IMR-90 (cell line): ENCODE measurements at regions not wholly inside any gene's neighbourhood (a gene's known extent, or its start where the extent isn't known, plus 50 kb on each side); places are given as distances from the start of the nearest gene placed in this dataset.

Experiments
- ATAC-seq: fragments of 200-7000 bp; cut with Tn5 transposase; 2 replicates; pipeline ENCODE4 v1.9.1; 2020; ENCODE audit warnings: low read depth, mild to moderate bottlenecking, moderate library complexity
- BruUV-seq: library from RNA; stranded (reverse); fragments of 400-500 nt; replicated peaks from 2 replicates; lab custom pipeline; 2021; lab: Mats Ljungman, UMichigan
- CTCF ChIA-PET: fragments of 300-600 bp; formaldehyde crosslinking; extraction: SDS; loops from one replicate; lab custom pipeline; 2021; ENCODE audit warnings: antibody characterized with exemption; lab: Yijun Ruan, JAX
- POLR2A ChIA-PET: fragments of 300-600 bp; sonication (Branson Sonifier 250); formaldehyde crosslinking; loops from one replicate; lab custom pipeline; 2022; ENCODE audit warnings: antibody characterized with exemption; ENCODE audit not compliant: unreplicated experiment; lab: Charles Lee
- DNase-seq: peaks from one replicate; pipeline ENCODE4 v3.0.0; 2013
- H2AFZ ChIP-seq: replicated peaks from 2 replicates; pipeline ENCODE3; 2013; ENCODE audit warnings: low read length, mild to moderate bottlenecking; ENCODE audit not compliant: poor library complexity
- H2AK5ac ChIP-seq: 2 replicates; pipeline ENCODE4 v1.6.1; 2013; ENCODE audit warnings: low read depth, low read length, inconsistent platforms
- H2AK9ac ChIP-seq: replicated peaks from 2 replicates; pipeline ENCODE3; 2013; ENCODE audit warnings: mild to moderate bottlenecking, low read depth, low read length, moderate library complexity; ENCODE audit not compliant: poor library complexity
- H2BK120ac ChIP-seq: 2 replicates; pipeline ENCODE4 v1.6.1; 2013; ENCODE audit warnings: low read depth, low read length, inconsistent platforms
- H2BK15ac ChIP-seq: 3 replicates; pipeline ENCODE4 v1.6.1; 2013; ENCODE audit warnings: low read depth, low read length, inconsistent platforms
- H2BK20ac ChIP-seq: 2 replicates; pipeline ENCODE4 v1.6.1; 2013; ENCODE audit warnings: low read depth, mild to moderate bottlenecking, inconsistent platforms, low read length, moderate library complexity
- H2BK5ac ChIP-seq: 2 replicates; pipeline ENCODE4 v1.6.1; 2013; ENCODE audit warnings: mild to moderate bottlenecking, low read depth, low read length, inconsistent platforms; ENCODE audit not compliant: poor library complexity, severe bottlenecking
- H3K14ac ChIP-seq: replicated peaks from 2 replicates; pipeline ENCODE4 v1.6.1; 2013; ENCODE audit warnings: low read depth, low read length, inconsistent platforms
- H3K18ac ChIP-seq: 2 replicates; pipeline ENCODE4 v1.6.1; 2013; ENCODE audit warnings: low read depth, low read length, control low read depth
- H3K23ac ChIP-seq: 2 replicates; pipeline ENCODE4 v1.6.1; 2013; ENCODE audit warnings: low read depth, low read length, inconsistent platforms
- H3K27ac ChIP-seq: 2 replicates; pipeline ENCODE4 v1.5.1; 2013; ENCODE audit warnings: mild to moderate bottlenecking, control low read depth, low read length; ENCODE audit not compliant: insufficient read depth
- H3K27me3 ChIP-seq: 2 replicates; pipeline ENCODE4 v1.6.1; 2013; ENCODE audit warnings: low read length; ENCODE audit not compliant: control insufficient read depth, insufficient read depth
- H3K36me3 ChIP-seq: 2 replicates; pipeline ENCODE4 v1.6.1; 2013; ENCODE audit warnings: low read length, mixed read lengths; ENCODE audit not compliant: control insufficient read depth, insufficient read depth
- H3K4ac ChIP-seq: 2 replicates; pipeline ENCODE4 v1.6.1; 2013; ENCODE audit warnings: low read depth, low read length, inconsistent platforms
- H3K4me1 ChIP-seq: 2 replicates; pipeline ENCODE4 v1.6.1; 2013; ENCODE audit warnings: low read length, mixed read lengths; ENCODE audit not compliant: control insufficient read depth, insufficient read depth
- H3K4me2 ChIP-seq: 2 replicates; pipeline ENCODE4 v1.6.1; 2013; ENCODE audit warnings: low read depth, mild to moderate bottlenecking, control low read depth, low read length, moderate library complexity
- H3K4me3 ChIP-seq: 2 replicates; pipeline ENCODE4 v1.5.1; 2013; ENCODE audit warnings: low read depth, mild to moderate bottlenecking, control low read depth, low read length, moderate library complexity; ENCODE audit not compliant: insufficient read depth
- H3K56ac ChIP-seq: 2 replicates; pipeline ENCODE4 v1.6.1; 2013; ENCODE audit warnings: low read length, inconsistent platforms; ENCODE audit not compliant: insufficient read depth; ENCODE audit errors: extremely low read depth
- H3K79me1 ChIP-seq, 2 experiments: 2 replicates each; pipeline ENCODE4 v1.6.1; 2013; ENCODE audit warnings: low read length in 2 of 2, inconsistent platforms in 1 of 2, low read depth in 1 of 2
- H3K9ac ChIP-seq: 2 replicates; pipeline ENCODE4 v1.6.1; 2013; ENCODE audit warnings: low read depth, low read length, control low read depth
- H3K9me1 ChIP-seq: 2 replicates; pipeline ENCODE4 v1.6.1; 2013; ENCODE audit warnings: low read length, inconsistent platforms; ENCODE audit not compliant: insufficient read depth
- H3K9me3 ChIP-seq: 2 replicates; pipeline ENCODE4 v1.6.1; 2013; ENCODE audit warnings: low read length; ENCODE audit not compliant: control insufficient read depth, insufficient read depth
- H4K20me1 ChIP-seq: 2 replicates; pipeline ENCODE4 v1.6.1; 2013; ENCODE audit warnings: low read length, inconsistent platforms; ENCODE audit not compliant: insufficient read depth
- H4K5ac ChIP-seq: 2 replicates; pipeline ENCODE4 v1.6.1; 2013; ENCODE audit warnings: mild to moderate bottlenecking, low read depth, low read length, control low read depth
- H4K8ac ChIP-seq, 2 experiments: 2 replicates each; pipeline ENCODE4 v1.6.1; 2013; ENCODE audit warnings: low read depth in 2 of 2, low read length in 2 of 2, control low read depth in 1 of 2, inconsistent platforms in 1 of 2
- H4K91ac ChIP-seq: 2 replicates; pipeline ENCODE4 v1.6.1; 2013; ENCODE audit warnings: low read depth, low read length, inconsistent platforms; ENCODE audit not compliant: insufficient read depth
- CHD1 ChIP-seq: IDR thresholded peaks from 2 replicates; pipeline ENCODE4 v1.6.1; 2012; ENCODE audit warnings: low read depth, low read length, improper control_type of control experiment
- FOS ChIP-seq: fragments of 150-350 bp; IDR thresholded peaks from 2 replicates; pipeline ENCODE4 v1.6.1; 2016; ENCODE audit warnings: low read depth, low read length
- MXI1 ChIP-seq: IDR thresholded peaks from 2 replicates; pipeline ENCODE4 v1.6.1; 2012; ENCODE audit warnings: low read depth, mild to moderate bottlenecking, low read length, moderate library complexity, borderline replicate concordance
- NFE2L2 ChIP-seq: fragments of 150-350 bp; IDR thresholded peaks from 2 replicates; pipeline ENCODE4 v1.6.1; 2016; ENCODE audit warnings: low read depth, mild to moderate bottlenecking, low read length
- RCOR1 ChIP-seq: IDR thresholded peaks from 2 replicates; pipeline ENCODE4 v1.6.1; 2012; ENCODE audit warnings: mild to moderate bottlenecking, low read length, improper control_type of control experiment; ENCODE audit not compliant: insufficient replicate concordance
- RFX5 ChIP-seq: IDR thresholded peaks from 2 replicates; pipeline ENCODE4 v1.8.0; 2012; ENCODE audit warnings: low read depth, mild to moderate bottlenecking, low read length, moderate library complexity
- SMC3 ChIP-seq: fragments of 150-350 bp; IDR thresholded peaks from 2 replicates; pipeline ENCODE4 v1.6.1; 2016; ENCODE audit warnings: low read depth, mild to moderate bottlenecking, antibody characterized with exemption, low read length, moderate library complexity
- USF2 ChIP-seq: fragments of 150-350 bp; IDR thresholded peaks from 2 replicates; pipeline ENCODE4 v1.6.1; 2017; ENCODE audit warnings: mild to moderate bottlenecking, antibody characterized with exemption, low read length, low read depth
- WGBS, 2 experiments: methylation state at CpG; one replicate each; pipeline versions ENCODE4 v1.1.5 to v1.1.7; 2013; ENCODE audit warnings: missing lambda C conversion rate in 2 of 2; ENCODE audit not compliant: insufficient read length in 1 of 2; ENCODE audit errors: extremely low coverage in 2 of 2; 5-methylcytosine and 5-hydroxymethylcytosine counted together
- dilution Hi-C: fragments of 300-500 bp; cut with HindIII; formaldehyde crosslinking; loops from one replicate; pipeline ENCODE4 v1.14.3; 2018; ENCODE audit warnings: low sequenced_read_pairs; ENCODE audit not compliant: unreplicated experiment
- in situ Hi-C: fragments of 300-500 bp; cut with MboI; formaldehyde crosslinking; loops from 3 replicates; pipeline ENCODE4 v1.14.3; 2019; ENCODE audit warnings: low sequenced_read_pairs, inconsistent platforms, mixed read lengths
- intact Hi-C: fragments of 100-400 bp; cut with micrococcal nuclease; formaldehyde crosslinking; loops from 2 replicates; pipeline ENCODE4 v1.10.0; 2022
- TF ChIP-seq, protein P1 (sequence below): conservative IDR thresholded peaks from 2 replicates; pipeline ENCODE4 v1.5.1; 2012; ENCODE audit warnings: mild to moderate bottlenecking, low read depth, low read length, improper control_type of control experiment
- TF ChIP-seq, protein P2 (sequence below): fragments of 150-350 bp; IDR thresholded peaks from 2 replicates; pipeline ENCODE4 v1.6.1; 2016; ENCODE audit warnings: low read depth, mild to moderate bottlenecking, low read length, moderate library complexity, borderline replicate concordance

DNA sequence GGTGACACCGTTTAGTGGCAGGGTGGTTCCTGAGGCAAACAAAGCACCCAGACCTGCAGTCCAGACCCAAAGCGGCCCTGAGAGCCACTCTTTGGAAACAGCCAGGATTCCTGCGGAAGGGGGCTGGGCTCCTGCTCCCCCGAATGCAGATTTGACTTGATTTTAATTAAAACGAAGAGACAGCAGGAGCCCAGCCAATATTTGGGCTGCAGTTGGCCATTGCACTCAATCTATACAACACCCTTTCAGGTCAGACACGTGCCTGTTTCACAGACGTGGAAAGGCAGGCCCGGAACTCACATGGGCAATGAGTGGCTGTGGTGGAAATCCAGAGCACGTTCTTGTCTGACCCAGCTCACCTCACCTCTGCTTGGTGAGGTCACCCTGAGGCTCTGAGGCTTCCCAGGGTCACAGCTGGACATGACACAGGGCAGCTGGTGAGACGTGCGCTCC lies 122.4 kb downstream of the NDUFA10 start:
- intact Hi-C loops (no loop called here), in situ Hi-C loops (no loop called here), dilution Hi-C loops (no loop called here)
- 29% methylated on average over 5 of the region's 11 CpGs; no CpG with 5 or more reads in 1 of the 2 experiments for WGBS, 2 experiments
- Histone ChIP-seq H3K4ac (no peak overlapping the region), H4K91ac (no peak overlapping the region), H3K56ac (no peak overlapping the region), H3K27me3 (no peaks in the 10 kb centered on the region), H3K4me3 (no peak overlapping the region), H3K18ac (no peak overlapping the region), H3K36me3 (no peaks in the 10 kb centered on the region), H3K9me3 (0 out of 2 replicates have a peak, but pooled peaks cover 2% of the 10 kb centered on the region), H4K5ac (no peak overlapping the region), H3K9ac (no peak overlapping the region), H3K4me1 (no peaks in the 10 kb centered on the region), H3K79me1 (no peaks in the 10 kb centered on the region), H3K23ac (no peak overlapping the region), H3K27ac (no peak overlapping the region), H3K9me1 (no peaks in the 10 kb centered on the region), H3K14ac (no peak overlapping the region), H2BK5ac (no peak overlapping the region), H4K20me1 (no peaks in the 10 kb centered on the region), H2AK5ac (no peak overlapping the region), H4K8ac (no peak overlapping the region), H2BK20ac (no peak overlapping the region), H2AFZ (no peak overlapping the region), H2AK9ac (no peak overlapping the region), H3K4me2 (no peak overlapping the region), H2BK15ac (no peak overlapping the region), H2BK120ac (no peak overlapping the region)
- TF ChIP-seq FOS (no peak), SMC3 (no peak), RFX5 (no peak), USF2 (no peak), CHD1 (no peak), MXI1 (no peak), RCOR1 (no peak), NFE2L2 (no peak)
- TF ChIP-seq, protein P1, sequence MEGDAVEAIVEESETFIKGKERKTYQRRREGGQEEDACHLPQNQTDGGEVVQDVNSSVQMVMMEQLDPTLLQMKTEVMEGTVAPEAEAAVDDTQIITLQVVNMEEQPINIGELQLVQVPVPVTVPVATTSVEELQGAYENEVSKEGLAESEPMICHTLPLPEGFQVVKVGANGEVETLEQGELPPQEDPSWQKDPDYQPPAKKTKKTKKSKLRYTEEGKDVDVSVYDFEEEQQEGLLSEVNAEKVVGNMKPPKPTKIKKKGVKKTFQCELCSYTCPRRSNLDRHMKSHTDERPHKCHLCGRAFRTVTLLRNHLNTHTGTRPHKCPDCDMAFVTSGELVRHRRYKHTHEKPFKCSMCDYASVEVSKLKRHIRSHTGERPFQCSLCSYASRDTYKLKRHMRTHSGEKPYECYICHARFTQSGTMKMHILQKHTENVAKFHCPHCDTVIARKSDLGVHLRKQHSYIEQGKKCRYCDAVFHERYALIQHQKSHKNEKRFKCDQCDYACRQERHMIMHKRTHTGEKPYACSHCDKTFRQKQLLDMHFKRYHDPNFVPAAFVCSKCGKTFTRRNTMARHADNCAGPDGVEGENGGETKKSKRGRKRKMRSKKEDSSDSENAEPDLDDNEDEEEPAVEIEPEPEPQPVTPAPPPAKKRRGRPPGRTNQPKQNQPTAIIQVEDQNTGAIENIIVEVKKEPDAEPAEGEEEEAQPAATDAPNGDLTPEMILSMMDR = no peak
- TF ChIP-seq, protein P2, sequence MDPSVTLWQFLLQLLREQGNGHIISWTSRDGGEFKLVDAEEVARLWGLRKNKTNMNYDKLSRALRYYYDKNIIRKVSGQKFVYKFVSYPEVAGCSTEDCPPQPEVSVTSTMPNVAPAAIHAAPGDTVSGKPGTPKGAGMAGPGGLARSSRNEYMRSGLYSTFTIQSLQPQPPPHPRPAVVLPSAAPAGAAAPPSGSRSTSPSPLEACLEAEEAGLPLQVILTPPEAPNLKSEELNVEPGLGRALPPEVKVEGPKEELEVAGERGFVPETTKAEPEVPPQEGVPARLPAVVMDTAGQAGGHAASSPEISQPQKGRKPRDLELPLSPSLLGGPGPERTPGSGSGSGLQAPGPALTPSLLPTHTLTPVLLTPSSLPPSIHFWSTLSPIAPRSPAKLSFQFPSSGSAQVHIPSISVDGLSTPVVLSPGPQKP = no peak
- DNase-seq (no peak), ATAC-seq (no peak)
- BruUV-seq = no TSS peak
- CTCF ChIA-PET = no interaction called here
- POLR2A ChIA-PET = no interaction called here
